Pons (tissue), 1 donor: ENCODE measurements at regions not wholly inside any gene's neighbourhood (a gene's known extent, or its start where the extent isn't known, plus 50 kb on each side); places are given as distances from the start of the nearest gene placed in this dataset.

ENCODE experiments used
- DNase-seq: peaks from one replicate; pipeline ENCODE4 v3.0.0-alpha.2; 2016; ENCODE audit warnings: low spot score

GRCh38 chr10:132135053-132135872, 51.5 kb upstream of the DPYSL4 start:
- DNase-seq: no peak

GRCh38 chr10:132136097-132136521, 50.6 kb upstream of the DPYSL4 start:
- DNase-seq: no peak

DNA sequence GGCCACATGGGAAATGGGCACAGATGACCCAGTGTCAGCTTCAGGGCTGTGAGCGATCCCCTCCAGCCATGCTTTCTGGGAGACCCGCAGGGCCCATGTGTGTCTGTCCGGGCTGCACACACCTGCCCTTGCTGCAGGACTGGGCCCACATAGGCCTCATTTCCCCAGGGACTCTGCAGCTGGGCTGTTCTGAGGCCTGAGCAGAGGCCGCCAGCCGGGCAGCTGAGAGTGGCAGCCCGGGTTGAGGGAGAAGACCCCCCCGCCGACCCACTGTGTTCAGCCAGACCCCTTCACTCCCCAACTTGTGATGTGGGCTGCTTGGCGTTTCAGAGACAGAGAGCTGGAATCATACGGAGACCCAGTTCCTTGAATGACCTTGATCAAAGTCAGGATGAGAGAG, 50.1 kb upstream of the DPYSL4 start:
- DNase-seq: no peak
